Caco-2 (cell line): ENCODE measurements at regions not wholly inside any gene's neighbourhood (a gene's known extent, or its start where the extent isn't known, plus 50 kb on each side); places are given as distances from the start of the nearest gene placed in this dataset.
"Not testable (repeated sequence)": the region's sequence is repeated elsewhere in the genome, so short reads cannot be mapped to it uniquely, and the experiment has no call there.

Experiments
- BruUV-seq: library from RNA; stranded (reverse); fragments of 400-500 nt; replicated peaks from 2 replicates; lab custom pipeline; 2021; lab: Mats Ljungman, UMichigan
- CTCF ChIA-PET: fragments of 300-600 bp; sonication (Branson Sonifier 250); formaldehyde crosslinking; loops from one replicate; lab custom pipeline; 2022; ENCODE audit warnings: antibody characterized with exemption; lab: Charles Lee
- POLR2A ChIA-PET: fragments of 300-600 bp; sonication (Branson Sonifier 250); formaldehyde crosslinking; loops from one replicate; lab custom pipeline; 2022; ENCODE audit warnings: antibody characterized with exemption; lab: Charles Lee
- DNase-seq, 2 experiments: peaks; one replicate each; pipeline versions ENCODE4 v3.0.0 to v3.0.0-alpha.2; 2020 to 2022
- H3K27me3 ChIP-seq: replicated peaks from 2 replicates; pipeline ENCODE4 v1.6.0; 2011; ENCODE audit warnings: low read length; ENCODE audit not compliant: control insufficient read depth, insufficient read depth
- H3K36me3 ChIP-seq: 2 replicates; pipeline ENCODE4 v1.5.1; 2011; ENCODE audit warnings: low read length; ENCODE audit not compliant: control insufficient read depth, insufficient read depth
- H3K4me1 ChIP-seq: fragments of 250-450 bp; sonication (Bioruptor Pico); 2 replicates; pipeline ENCODE4 v1.5.1; 2020; ENCODE audit warnings: mild to moderate bottlenecking
- H3K4me3 ChIP-seq: 2 replicates; pipeline ENCODE4 v1.5.1; 2011; ENCODE audit warnings: low read depth, mild to moderate bottlenecking, control low read depth, low read length
- H3K9me3 ChIP-seq: fragments of 250-450 bp; sonication (Bioruptor Pico); 2 replicates; pipeline ENCODE4 v1.5.1; 2020; ENCODE audit warnings: mild to moderate bottlenecking, moderate library complexity
- H3K27ac Mint-ChIP-seq: one replicate; pipeline ENCODE4 v1.8.0; 2022; ENCODE audit warnings: mixed read lengths; ENCODE audit not compliant: unreplicated experiment
- H3K27me3 Mint-ChIP-seq: one replicate; pipeline ENCODE4 v1.8.0; 2022; ENCODE audit warnings: mixed read lengths; ENCODE audit not compliant: insufficient read depth, unreplicated experiment
- H3K36me3 Mint-ChIP-seq: one replicate; pipeline ENCODE4 v1.8.0; 2022; ENCODE audit warnings: mild to moderate bottlenecking, mixed read lengths; ENCODE audit not compliant: insufficient read depth, unreplicated experiment
- H3K4me1 Mint-ChIP-seq: one replicate; pipeline ENCODE4 v1.8.0; 2022; ENCODE audit warnings: low read depth, mixed read lengths; ENCODE audit not compliant: unreplicated experiment
- H3K4me3 Mint-ChIP-seq: one replicate; pipeline ENCODE4 v1.8.0; 2022; ENCODE audit warnings: mild to moderate bottlenecking, moderate library complexity, mixed read lengths; ENCODE audit not compliant: unreplicated experiment
- H3K9me3 Mint-ChIP-seq: one replicate; pipeline ENCODE4 v1.8.0; 2022; ENCODE audit warnings: mixed read lengths; ENCODE audit not compliant: unreplicated experiment
- CTCF ChIP-seq, 2 experiments: fragments of 200-600 bp in 1 of 2; IDR thresholded peaks; 1 replicate in 1 of 2; 2 replicates in 1 of 2; pipeline versions ENCODE4 v1.5.1 to v1.8.0; 2011 to 2022; ENCODE audit warnings: antibody characterized with exemption in 1 of 2, control low read depth in 1 of 2, inconsistent platforms in 1 of 2, low read depth in 1 of 2, low read length in 1 of 2, mild to moderate bottlenecking in 1 of 2, moderate library complexity in 1 of 2; ENCODE audit not compliant: insufficient read depth in 1 of 2, severe bottlenecking in 1 of 2, unreplicated experiment in 1 of 2
- intact Hi-C: fragments of 100-400 bp; cut with micrococcal nuclease; formaldehyde crosslinking; loops from one replicate; pipeline ENCODE4 v1.10.0; 2022; ENCODE audit not compliant: unreplicated experiment

GRCh38 chr11:109677876-109678275, 255.9 kb downstream of the C11orf87 start:
- no peak overlapping the region for H3K4me3 ChIP-seq
- H3K4me1 ChIP-seq, result no peaks in the 10 kb centered on the region
- no peak for TF ChIP-seq CTCF (IDR thresholded peaks at IDR 0.05; ENCODE audit: insufficient read depth in 1 of 2, low read depth in 1 of 2, low read length in 1 of 2, severe bottlenecking in 1 of 2, unreplicated experiment in 1 of 2)
- Mint-ChIP-seq H3K27ac (no peak overlapping the region), H3K4me1 (no peaks in the 10 kb centered on the region), H3K9me3 (no peaks in the 10 kb centered on the region), H3K27me3 (peaks cover 4% of the 10 kb centered on the region), H3K36me3 (no peaks in the 10 kb centered on the region), H3K4me3 (no peak overlapping the region)
- no TSS peak for BruUV-seq
- ChIA-PET CTCF (no interaction called here), POLR2A (no interaction called here)
- no peaks in the 10 kb centered on the region for H3K36me3 ChIP-seq
- intact Hi-C loops, result loop anchor here (10.0 kb wide), 1 partner anchor 173 kb away; no protein-coding TSS in a partner anchor
- no peak for DNase-seq
- no peaks in the 10 kb centered on the region for H3K9me3 ChIP-seq
- H3K27me3 ChIP-seq, result no peaks in the 10 kb centered on the region

- no peaks in the 10 kb centered on the region for H3K36me3 Mint-ChIP-seq
- no peaks in the 10 kb centered on the region for H3K9me3 ChIP-seq
- no peaks in the 10 kb centered on the region for H3K27me3 ChIP-seq
- no peak overlapping the region for H3K4me3 ChIP-seq
- no peak overlapping the region for H3K4me3 Mint-ChIP-seq
- no peak for TF ChIP-seq CTCF (IDR thresholded peaks at IDR 0.05; ENCODE audit: insufficient read depth in 1 of 2, low read depth in 1 of 2, low read length in 1 of 2, severe bottlenecking in 1 of 2, unreplicated experiment in 1 of 2)
- no peaks in the 10 kb centered on the region for H3K4me1 ChIP-seq
- no peak overlapping the region for H3K27ac Mint-ChIP-seq
- DNase-seq, result no peak
- no peaks in the 10 kb centered on the region for H3K4me1 Mint-ChIP-seq
- POLR2A ChIA-PET, result no interaction called here
- H3K27me3 Mint-ChIP-seq, result peaks cover 4% of the 10 kb centered on the region
- CTCF ChIA-PET, result no interaction called here
- H3K36me3 ChIP-seq, result no peaks in the 10 kb centered on the region
- H3K9me3 Mint-ChIP-seq, result no peaks in the 10 kb centered on the region
- intact Hi-C loops, result no loop called here
- no TSS peak for BruUV-seq
Measured at GRCh38 chr11:109680127-109680526, 258.1 kb downstream of the C11orf87 start.

- POLR2A ChIA-PET, H3K4me3 Mint-ChIP-seq, BruUV-seq, H3K36me3 Mint-ChIP-seq, H3K27me3 ChIP-seq, DNase-seq, H3K4me1 Mint-ChIP-seq, intact Hi-C loops, H3K9me3 Mint-ChIP-seq, H3K36me3 ChIP-seq, H3K27me3 Mint-ChIP-seq, H3K9me3 ChIP-seq, CTCF ChIA-PET, H3K4me3 ChIP-seq, H3K4me1 ChIP-seq, H3K27ac Mint-ChIP-seq: not testable (repeated sequence)
Measured at GRCh38 chr11:109682788-109683187, 260.8 kb downstream of the C11orf87 start.

GRCh38 chr11:109695696-109696095, 273.7 kb downstream of the C11orf87 start:
- no TSS peak for BruUV-seq
- H3K27me3 Mint-ChIP-seq, result no peaks in the 10 kb centered on the region
- no peaks in the 10 kb centered on the region for H3K4me1 Mint-ChIP-seq
- Histone ChIP-seq H3K4me3 (no peak overlapping the region), H3K27me3 (no peaks in the 10 kb centered on the region), H3K36me3 (no peaks in the 10 kb centered on the region), H3K4me1 (no peaks in the 10 kb centered on the region), H3K9me3 (peaks cover 20% of the 10 kb centered on the region)
- no peaks in the 10 kb centered on the region for H3K36me3 Mint-ChIP-seq
- POLR2A ChIA-PET, result no interaction called here
- CTCF ChIA-PET, result no interaction called here
- no peak overlapping the region for H3K4me3 Mint-ChIP-seq
- no peak for DNase-seq
- peaks cover 13% of the 10 kb centered on the region for H3K9me3 Mint-ChIP-seq
- no peak for TF ChIP-seq CTCF (IDR thresholded peaks at IDR 0.05; ENCODE audit: insufficient read depth in 1 of 2, low read depth in 1 of 2, low read length in 1 of 2, severe bottlenecking in 1 of 2, unreplicated experiment in 1 of 2)
- H3K27ac Mint-ChIP-seq, result no peak overlapping the region
- intact Hi-C loops, result loop anchor here (5.0 kb wide), 1 partner anchor 823 kb away; no protein-coding TSS in a partner anchor
